T-helper 2 cell (primary cell): ENCODE measurements at regions not wholly inside any gene's neighbourhood (a gene's known extent, or its start where the extent isn't known, plus 50 kb on each side); places are given as distances from the start of the nearest gene placed in this dataset.
"Not testable (repeated sequence)": the region's sequence is repeated elsewhere in the genome, so short reads cannot be mapped to it uniquely, and the experiment has no call there.

Experiments
- DNase-seq, 5 experiments: peaks; one replicate each; pipeline versions ENCODE4 v3.0.0 to v3.0.0-alpha.2; 2012 to 2022

DNA sequence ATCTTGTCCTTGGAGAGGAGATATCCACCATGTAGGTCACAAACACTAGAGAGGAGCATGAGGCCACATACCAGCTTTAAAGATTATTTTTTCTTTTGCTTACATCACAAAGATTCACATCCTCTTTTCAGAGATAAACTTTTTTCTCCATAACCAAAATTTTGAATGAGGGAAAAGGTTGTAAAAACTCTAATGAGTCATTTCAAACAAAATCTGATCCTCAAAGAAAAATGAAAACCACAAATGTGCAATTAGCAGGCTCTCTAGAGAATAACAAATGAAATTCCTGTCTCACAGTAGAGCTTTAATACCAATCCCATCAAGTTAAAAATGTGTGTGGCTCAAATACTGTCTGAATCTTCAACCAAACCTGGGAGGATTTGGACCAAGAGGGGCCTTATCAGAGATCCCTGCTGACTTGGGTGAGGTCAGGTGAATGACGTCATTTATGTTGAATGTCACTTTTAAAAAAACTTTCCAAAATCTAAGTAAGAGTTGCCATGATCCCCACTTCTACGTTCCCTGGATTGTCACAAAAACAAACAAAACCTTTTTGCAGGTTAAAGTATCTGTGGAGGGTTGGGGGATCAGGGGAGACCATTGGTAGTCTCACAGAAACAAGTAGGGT lies 261.5 kb upstream of the NPSR1 start:
- no peak for DNase-seq

DNA sequence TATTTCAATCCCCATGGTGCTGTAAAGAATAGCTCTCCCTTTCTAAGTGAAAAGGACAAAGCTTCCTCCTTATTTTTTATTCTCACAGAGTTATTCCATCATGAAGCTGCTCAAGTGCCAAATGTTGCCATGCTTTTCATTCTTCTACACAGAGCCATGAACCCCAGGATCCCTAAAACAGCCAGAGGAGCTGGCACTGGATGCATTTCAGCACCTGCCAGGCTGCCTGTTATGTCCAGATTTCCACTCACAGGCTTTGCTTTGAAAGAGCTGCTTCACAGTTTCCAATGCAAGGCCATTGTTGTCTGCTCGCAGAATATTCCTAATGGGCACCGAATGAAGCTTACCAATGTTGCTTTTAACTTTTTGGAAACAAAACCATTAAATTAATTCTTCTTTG lies 256.2 kb upstream of the NPSR1 start:
- no peak for DNase-seq

DNA sequence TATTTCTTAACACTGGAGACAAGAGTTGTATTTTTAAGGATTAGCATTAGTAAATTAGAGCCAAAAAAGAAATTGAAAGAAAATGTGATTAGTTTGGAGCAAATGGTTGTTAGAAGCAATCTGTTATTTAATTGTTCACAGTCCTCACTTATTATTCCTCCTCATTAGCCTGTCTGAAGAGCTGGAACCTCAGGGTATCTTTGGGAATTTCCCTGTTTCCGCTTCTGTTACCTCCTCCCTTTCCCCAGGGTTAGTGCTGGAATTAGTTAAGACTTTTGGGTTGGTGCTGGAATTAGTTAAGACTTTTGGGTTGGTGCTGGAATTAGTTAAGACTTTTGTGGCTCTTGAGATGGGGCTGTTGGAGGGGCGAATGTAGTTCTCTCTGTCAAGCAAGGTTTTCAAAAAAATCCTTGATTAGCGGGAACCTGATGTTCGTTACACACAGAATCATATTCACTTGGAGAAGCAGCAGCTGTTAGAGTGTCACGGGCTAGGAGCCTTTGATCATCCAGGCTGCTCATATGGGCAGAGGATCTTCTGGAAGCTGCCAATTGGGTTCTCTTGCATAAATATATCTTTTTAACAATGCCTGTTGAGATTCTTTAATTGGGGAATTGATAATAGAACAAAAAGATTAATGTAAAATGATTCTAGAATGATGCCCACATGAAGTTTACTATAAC lies 251.0 kb upstream of the NPSR1 start:
- no peak for DNase-seq

DNA sequence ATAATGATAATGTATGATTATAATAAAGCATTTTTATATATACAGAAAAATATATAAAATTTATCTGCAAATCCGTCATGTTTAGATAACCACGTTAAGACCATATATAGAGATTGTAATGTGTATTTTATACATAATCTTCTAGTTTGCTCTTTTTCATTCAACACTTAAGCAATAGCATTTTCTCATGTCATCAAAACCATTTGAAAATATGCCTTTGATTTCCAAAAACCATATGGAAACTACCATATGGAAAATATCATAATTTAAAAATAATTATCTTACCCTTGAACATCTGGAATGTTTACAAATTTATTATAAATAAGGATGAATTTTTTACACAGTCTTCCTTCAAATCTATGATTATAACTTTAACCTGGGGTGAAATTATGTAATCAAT lies 250.4 kb upstream of the NPSR1 start:
- DNase-seq = no peak

DNA sequence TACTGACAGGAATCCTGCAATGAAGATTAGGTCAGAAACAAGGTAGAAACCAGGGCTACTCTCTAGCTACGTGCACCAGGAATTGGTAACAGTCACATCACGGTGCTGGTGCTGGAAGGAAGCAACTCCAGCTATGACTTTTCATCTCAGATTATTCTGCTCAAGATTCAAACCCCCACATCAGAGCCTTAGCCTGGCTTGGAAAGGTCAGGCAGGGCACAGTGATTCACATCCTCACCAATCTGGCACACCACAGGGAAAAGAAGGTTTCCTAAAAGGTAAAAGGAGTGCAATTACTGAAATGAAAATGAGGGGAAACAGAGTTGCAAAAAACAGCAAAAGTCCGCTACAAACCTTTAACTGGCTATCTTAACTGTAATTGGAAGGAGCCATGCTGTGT lies 240.2 kb upstream of the NPSR1 start:
- DNase-seq = no peak

DNA sequence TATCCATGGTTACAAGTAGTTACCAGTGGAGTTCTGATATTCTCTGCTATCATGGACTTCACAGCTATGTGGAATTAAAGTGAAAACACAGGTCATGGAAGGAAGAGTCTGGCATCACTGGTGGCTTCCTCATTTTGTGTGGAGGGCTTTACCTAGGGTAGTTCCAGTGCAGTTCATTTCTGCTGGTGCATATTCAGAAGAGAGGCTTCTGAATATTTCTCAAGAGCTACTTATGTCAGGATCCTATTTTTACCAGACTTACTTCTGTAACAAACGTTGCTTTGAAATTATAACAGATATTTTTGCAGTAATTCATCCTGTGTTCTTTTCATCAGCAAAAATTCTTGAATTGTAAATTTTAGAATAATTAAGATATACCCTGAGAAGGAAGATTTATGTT lies 236.5 kb upstream of the NPSR1 start:
- DNase-seq = no peak

DNA sequence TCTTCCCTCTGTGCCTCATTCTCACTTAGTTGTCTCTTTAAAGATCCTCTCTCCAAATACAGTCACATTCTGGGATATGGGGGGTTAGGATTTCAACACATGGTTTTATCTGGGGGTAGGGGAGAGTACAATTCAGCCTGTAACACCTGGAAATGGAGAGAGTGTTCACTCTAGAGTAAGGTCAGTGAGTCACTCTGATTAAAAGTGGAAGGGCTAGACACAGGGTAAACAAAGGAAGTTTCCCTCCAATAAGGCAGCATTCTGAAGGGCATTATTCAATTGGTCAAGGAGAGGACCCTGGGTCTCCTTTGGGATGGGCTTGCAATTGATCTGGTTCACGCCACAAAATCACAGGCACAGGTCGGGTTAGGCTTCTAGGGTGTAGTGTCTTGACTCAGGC lies 232.8 kb upstream of the NPSR1 start:
- DNase-seq = no peak

DNA sequence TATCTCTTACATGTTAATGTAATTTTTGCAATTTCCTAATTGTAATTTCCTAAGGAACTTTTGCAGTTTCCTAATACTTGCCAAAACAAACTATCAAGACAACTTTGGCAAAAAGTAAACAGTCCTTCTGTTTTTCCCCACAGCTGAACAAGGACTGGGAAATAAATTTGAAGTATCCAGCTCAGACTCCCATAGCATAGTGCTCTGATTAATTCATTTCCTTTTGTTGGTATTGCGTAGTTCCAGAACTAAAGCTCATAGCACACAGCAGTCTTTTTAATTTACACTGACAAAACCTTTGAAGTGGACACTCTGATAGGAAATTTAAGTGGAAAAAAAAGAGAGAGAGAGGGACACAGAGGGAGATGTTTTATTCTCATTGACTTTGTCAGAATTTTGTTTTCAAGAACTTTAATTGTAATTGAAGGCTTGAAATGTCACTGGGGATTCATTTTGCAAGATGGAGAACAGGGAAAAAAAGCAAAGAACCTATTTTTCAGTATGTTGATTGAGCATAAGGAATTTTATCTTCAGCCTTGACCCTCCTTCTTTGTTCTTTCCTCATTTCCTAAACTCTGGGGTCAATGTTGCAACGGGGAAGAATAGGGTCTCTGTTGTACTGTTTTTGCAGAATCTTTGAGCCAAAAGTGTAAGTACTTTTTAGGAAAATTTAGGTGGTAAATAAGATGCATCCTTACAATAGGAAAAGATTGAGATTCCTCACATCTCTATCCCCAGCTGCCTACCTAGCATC lies 232.2 kb upstream of the NPSR1 start:
- DNase-seq = no peak

DNA sequence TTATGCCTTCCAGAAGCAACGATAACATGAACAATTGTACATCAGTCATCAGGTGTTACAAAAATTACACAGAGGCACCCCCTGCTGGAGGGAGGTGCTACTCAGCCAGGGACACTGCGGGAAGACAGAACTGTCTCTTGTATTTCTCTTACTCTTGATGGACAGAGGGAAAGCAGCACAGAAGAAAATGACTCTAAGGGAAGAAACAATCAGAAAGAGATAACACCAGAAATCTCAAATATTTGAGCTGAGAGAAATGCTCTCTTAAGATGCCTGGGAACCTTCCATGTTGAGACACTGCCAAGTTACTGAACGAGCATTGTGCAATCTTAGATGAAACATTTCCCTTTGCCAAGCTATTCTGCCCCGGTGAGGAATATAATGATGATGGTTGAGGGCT lies 227.6 kb upstream of the NPSR1 start:
- peak in 1 of 5 experiments; percentile 1 for DNase-seq

DNA sequence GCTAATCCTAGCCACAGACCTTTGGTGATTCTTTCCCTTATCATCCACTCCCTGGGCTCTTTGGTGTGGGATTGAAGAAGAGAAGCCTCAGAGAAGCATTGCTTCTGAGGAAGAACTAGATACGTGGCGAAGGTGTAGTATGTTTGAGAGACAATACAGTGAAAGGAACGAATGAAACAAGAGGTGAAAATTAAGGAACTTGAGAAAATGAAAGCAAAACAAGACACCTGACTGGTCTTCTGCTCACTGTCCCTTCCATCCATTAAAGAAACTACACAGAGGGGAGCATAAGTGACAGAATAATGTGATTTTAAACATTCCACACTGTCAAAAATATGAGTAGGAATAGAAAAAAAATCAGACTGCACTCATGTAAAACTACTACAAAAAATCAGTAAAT lies 219.6 kb upstream of the NPSR1 start:
- no peak for DNase-seq

DNA sequence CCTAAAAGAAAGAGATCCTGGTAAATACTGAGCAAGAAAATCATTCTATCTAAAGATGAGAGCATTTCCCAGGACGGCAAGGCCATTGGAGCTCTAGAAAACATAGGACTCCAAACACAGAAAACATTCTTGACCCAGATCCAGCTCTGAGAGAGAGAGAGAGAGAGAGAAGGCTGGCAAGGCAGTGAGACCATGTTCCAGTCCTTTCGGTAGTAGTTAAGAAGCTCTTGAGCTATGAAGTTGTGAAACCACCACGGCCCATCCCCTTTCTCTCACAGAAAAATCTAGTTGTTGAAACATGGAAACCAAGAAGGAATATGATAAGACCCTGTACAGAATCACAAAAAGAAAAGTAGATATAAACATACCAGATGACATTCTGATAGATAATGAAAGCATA lies 212.4 kb upstream of the NPSR1 start:
- no peak for DNase-seq

DNA sequence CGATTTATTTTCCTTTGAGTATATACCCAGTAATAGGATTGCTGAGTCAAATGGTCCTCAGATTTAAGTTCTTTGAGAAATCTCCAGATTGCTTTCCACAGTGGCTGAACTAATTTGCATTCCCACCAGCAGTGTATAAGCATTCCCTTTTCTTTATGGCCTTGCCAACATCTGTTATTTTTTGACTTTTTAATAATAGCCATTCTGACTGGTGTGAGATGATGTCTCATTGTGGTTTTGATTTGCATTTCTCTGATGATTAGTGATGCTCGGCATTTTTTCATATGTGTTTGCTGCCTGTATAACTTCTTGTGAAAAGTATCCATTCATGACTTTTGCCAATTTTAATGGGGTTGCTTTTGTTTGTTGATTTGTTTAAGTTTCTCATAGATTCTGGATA lies 209.5 kb upstream of the NPSR1 start:
- not testable (repeated sequence) for DNase-seq

DNA sequence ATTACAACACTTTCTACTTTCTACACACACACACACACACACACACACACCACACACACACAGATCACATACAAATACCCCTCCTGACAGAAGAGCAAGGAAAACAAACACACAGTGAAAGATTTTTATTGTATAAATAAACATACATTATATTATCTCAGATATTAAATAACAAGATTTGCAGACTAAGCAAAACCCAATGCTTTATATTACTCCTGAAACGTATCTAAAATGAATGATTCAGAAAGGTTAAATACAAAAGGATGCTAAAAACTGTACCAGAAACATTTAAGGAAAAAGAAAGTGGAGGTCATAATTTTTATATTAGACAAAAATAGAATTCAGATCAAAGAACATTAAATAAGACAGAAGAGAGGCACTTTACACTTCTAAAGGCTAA lies 208.3 kb upstream of the NPSR1 start:
- DNase-seq = no peak

DNA sequence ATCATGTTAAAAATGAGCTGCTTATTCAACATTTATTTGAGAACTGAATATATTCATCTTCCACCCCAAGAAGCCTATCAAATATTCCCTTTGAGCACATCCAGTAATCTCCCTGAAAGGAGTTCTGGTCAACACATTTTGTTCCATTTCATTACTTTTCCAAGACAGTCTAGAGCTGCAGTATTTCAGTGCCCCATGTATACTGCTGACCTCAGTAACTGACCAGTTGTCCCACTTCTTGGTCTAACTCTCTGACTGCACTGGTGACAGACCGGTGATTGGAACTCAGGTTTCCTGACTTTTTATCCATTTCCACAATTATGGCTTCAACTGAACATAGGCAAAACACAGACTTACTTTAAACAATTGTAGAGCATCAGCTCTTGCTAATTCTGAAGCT lies 206.8 kb upstream of the NPSR1 start:
- DNase-seq = no peak

DNA sequence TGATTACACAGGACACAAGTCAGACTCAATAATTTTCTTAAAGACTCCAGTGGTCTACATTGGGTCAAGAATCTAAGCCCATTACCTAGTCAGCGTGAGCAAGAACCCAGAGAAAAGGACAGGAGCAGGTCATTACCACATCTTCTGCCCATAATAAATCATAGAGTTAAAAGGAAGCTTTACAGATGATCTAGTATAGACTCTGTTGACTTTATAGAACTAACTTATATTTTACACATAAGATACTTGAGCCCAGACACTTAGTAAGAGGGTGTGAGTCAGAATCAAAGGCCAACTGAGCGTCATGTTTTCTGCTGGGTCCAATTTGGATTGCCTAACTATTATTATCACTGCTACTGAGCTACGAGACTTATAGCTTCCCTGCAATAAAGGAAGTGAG lies 206.1 kb upstream of the NPSR1 start:
- DNase-seq = no peak

DNA sequence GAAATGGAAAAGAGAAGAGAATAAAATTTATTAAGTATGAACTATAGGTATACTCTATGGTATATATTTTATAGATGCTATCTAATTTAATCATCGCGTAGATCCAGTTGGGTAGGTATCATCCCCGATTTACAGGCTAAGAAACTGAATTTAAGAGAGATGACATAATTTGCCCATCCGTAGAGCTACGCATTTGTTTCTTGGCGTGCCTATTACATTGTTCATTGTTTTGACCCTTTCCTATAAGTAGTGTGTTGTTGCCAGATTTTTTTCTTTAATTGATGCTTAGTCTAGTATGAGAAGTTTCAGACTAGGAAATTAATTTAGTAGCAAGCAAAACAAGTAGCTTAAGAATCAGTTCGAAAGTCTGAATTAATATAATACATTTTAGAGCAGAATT lies 205.7 kb upstream of the NPSR1 start:
- DNase-seq = no peak

DNA sequence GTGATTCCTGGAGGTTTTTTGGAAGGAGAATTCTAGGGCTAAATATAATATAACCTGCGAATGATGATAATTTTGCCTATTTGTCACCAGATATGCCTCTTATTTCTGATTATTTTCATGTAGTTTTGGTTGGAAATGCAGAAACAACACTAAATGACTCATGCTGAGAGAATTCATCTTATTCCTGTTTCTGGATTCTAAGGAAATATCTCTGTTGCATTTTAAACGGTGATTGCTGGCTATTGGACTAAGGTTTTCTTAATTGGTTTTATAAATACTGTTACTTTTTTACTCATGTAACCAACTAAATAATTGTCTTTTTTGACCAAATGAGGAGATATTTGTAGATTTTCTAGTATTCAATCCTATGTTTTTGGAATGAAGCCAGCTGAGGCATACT lies 204.9 kb upstream of the NPSR1 start:
- no peak for DNase-seq

DNA sequence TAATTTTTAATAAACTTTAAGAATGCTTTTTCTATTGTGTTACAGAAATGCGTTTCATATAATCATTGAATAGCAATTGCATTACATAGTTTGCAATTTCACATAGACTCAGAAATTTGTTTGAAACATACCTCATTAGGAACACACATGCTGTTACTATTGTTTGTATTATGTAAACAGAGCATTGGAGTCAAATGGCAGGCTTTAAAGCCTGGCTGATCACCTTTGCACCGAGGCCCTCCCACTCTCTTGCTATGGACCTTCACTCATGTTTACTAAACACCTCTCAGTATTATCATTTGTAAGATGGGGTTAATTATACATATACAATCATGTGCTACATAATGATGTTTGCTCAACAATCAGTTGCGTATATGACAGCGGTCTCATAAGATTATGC lies 203.6 kb upstream of the NPSR1 start:
- DNase-seq = no peak

DNA sequence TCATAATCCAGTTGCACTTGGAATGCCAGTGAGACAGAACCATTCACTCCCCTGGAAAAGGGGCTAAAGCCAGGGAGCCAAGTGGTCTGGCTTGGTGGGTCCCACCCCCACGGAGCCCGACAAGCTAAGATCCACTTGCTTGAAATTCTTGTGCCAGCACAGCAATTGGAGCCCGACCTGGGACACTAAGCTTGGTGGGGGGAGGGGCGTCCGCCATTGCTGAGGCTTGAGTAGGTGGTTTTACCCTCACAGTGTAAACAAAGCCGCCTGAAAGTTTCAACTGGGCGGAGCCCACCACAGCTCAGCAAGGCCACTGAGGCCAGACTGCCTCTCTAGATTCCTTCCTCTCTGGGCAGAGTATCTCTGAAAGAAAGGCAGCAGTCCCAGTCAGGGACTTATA lies 200.7 kb upstream of the NPSR1 start:
- DNase-seq = no peak

DNA sequence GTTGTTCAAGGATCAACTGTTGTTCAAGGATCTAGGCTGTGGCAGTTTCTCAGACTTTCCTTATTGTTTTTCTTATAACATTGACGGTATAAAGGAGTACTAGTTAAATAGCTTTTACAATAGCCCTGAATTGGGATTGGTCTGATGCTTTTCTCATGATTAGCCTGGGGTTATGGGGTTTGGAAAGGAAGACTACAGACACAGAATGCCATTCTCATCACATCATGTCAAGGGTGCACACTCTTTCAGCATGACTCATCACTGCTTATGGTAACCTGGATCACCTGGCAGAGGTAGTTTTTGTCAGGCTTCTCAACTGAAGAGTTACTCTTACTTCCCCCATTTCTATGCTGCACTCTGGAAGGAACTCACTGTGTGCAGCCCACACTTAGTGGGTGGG lies 194.2 kb upstream of the NPSR1 start:
- DNase-seq = no peak

DNA sequence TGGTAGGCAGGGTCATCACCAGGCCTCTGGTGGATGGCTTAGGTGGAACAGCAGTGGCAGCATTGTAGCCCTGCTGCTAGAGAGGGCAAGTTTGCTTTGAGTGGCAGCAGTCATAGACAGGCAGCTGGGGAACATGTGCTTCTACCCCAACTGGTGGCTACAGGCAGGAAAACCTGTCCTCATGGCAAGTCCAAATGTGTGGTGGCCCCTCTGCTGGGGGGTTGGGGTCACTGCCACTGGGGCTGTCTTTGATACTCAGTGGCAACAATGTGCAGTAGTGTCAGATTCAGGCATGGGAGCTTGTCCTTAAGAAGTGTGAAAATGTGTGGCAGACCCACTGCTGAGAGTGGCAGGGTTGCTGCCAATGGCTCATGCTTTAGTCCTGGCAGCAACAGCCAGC lies 186.2 kb upstream of the NPSR1 start:
- DNase-seq = no peak

DNA sequence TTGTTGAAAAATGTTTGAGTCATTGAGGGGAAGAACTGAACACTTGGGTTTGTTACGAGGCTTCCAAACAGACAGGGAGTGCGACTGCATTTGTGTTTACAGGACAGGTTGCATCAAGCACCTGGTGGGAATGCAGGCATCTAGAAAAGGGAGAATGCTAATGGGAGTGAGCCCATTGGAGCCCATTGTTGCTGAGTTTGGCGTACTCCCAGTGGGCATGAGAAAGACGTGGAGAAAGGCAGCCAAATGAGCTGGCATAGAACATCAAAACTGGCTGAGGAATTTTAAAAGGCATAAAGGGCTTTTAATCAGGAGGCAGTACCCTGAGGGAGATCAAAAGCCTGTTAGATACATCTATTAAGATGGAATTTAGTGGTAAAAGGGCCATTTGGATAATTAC lies 171.6 kb upstream of the NPSR1 start:
- no peak for DNase-seq

DNA sequence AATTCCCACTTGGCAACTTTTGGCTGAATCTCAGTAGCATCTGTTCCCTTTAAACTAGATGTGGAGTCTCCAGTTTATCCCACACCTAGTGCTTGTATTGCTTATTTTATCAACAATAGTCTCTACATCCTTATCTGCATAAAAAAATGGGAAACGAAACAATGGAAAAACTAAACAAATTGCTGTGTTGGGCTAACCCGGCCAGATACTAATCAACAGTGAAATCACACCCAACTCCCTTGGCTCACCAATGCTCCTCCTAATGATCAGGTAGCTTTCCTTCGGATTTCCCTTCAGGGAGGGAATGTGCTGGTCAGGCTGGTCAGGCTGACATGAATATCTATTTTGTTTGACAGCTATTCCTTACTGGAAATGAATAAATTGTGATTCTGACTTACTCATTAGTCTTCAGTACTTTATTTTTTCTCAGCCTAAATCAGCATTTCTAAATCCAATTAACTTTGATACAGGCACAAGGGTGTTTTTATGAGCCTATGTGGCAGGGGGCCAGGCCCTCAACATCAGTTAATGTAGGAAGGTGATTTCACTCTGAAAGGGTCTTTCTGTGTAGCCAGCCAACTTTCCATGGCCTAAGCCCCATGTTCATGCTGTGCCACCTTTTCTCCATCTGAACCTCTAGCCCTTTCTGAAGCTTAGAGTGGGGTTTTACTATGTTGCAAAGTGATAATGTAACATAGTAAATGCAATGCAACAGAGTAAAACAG lies 170.5 kb upstream of the NPSR1 start:
- no peak for DNase-seq

DNA sequence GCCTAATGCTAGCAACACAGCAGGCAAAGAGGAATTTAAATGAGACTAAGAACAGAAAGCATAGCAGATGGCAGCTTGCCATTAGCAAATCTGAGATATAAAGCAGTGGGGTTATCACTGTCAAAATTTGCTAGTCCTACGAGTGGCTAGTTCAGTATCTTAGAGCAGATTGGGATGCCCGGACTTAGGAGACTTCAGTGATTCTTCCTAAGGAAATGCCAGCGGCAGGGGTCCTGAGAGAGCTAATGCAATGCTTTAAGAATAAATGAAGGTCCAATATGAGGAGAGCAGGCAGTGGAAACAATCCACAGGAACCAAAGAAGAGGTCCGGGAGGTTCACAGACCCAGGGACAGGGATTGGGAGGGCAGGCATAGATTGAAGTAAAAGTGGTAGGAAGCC lies 169.3 kb upstream of the NPSR1 start:
- DNase-seq = no peak
